Glutamatergic neuron (in vitro differentiated cells): ENCODE measurements at regions not wholly inside any gene's neighbourhood (a gene's known extent, or its start where the extent isn't known, plus 50 kb on each side); places are given as distances from the start of the nearest gene placed in this dataset.

Source experiments
- DNase-seq: peaks from one replicate; pipeline ENCODE4 v3.0.0; 2022
- H3K27ac Mint-ChIP-seq: one replicate; pipeline ENCODE4 v1.8.0; 2020; ENCODE audit warnings: mild to moderate bottlenecking, mixed read lengths, inconsistent platforms; ENCODE audit not compliant: unreplicated experiment
- H3K27me3 Mint-ChIP-seq: one replicate; pipeline ENCODE4 v1.8.0; 2020; ENCODE audit warnings: mild to moderate bottlenecking, moderate library complexity, mixed read lengths, inconsistent platforms; ENCODE audit not compliant: unreplicated experiment
- H3K36me3 Mint-ChIP-seq: one replicate; pipeline ENCODE4 v1.8.0; 2020; ENCODE audit warnings: mild to moderate bottlenecking, mixed read lengths, inconsistent platforms; ENCODE audit not compliant: unreplicated experiment
- H3K4me1 Mint-ChIP-seq: one replicate; pipeline ENCODE4 v1.8.0; 2020; ENCODE audit warnings: mild to moderate bottlenecking, low read depth, mixed read lengths, inconsistent platforms; ENCODE audit not compliant: unreplicated experiment
- H3K4me3 Mint-ChIP-seq: one replicate; pipeline ENCODE4 v1.8.0; 2020; ENCODE audit warnings: mild to moderate bottlenecking, mixed read lengths, inconsistent platforms; ENCODE audit not compliant: unreplicated experiment
- H3K9me3 Mint-ChIP-seq: one replicate; pipeline ENCODE4 v1.8.0; 2020; ENCODE audit warnings: mild to moderate bottlenecking, moderate library complexity, mixed read lengths, inconsistent platforms; ENCODE audit not compliant: unreplicated experiment
- CTCF ChIP-seq: fragments of 200-600 bp; sonication (generic); IDR thresholded peaks from one replicate; pipeline ENCODE4 v1.5.0; 2021; ENCODE audit not compliant: partially characterized antibody, unreplicated experiment

DNA sequence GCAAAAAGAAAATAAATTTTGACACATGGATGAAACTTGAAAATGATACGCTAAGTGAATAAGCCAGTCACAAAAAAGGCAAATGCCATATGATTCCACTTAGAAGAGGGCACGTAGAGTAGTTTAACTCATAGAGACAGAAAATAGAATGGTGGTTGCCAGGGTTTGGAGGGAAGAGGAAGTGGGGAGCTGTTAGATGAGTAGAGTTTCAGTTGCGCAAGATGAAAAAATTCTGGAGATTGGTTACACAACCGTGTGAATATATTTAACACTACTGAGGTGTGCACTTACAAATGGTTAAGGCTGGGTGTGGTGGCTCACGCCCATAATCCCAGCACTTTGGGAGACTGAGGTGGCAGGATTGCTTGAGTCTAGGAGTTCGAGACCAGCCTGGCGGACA lies 93.4 kb upstream of the TMEM132E start:
- Mint-ChIP-seq H3K9me3 (peaks cover 4% of the 10 kb centered on the region), H3K27ac (no peak overlapping the region), H3K4me3 (no peak overlapping the region), H3K36me3 (no peaks in the 10 kb centered on the region), H3K4me1 (peaks cover 6% of the 10 kb centered on the region), H3K27me3 (peaks cover 5% of the 10 kb centered on the region)
- no peak for DNase-seq
- no peak for TF ChIP-seq CTCF

GRCh38 chr17:34484193-34484733 lies 95.1 kb upstream of the TMEM132E start:
- peaks cover 6% of the 10 kb centered on the region for H3K4me1 Mint-ChIP-seq
- DNase-seq = no peak
- no peaks in the 10 kb centered on the region for H3K27me3 Mint-ChIP-seq
- H3K27ac Mint-ChIP-seq = no peak overlapping the region
- no peak overlapping the region for H3K4me3 Mint-ChIP-seq
- H3K36me3 Mint-ChIP-seq = no peaks in the 10 kb centered on the region
- TF ChIP-seq CTCF = no peak
- H3K9me3 Mint-ChIP-seq = peaks cover 5% of the 10 kb centered on the region

- Mint-ChIP-seq H3K27ac (no peak overlapping the region), H3K27me3 (no peaks in the 10 kb centered on the region)
Measured at GRCh38 chr17:34482730-34483129, 96.7 kb upstream of the TMEM132E start.

DNA sequence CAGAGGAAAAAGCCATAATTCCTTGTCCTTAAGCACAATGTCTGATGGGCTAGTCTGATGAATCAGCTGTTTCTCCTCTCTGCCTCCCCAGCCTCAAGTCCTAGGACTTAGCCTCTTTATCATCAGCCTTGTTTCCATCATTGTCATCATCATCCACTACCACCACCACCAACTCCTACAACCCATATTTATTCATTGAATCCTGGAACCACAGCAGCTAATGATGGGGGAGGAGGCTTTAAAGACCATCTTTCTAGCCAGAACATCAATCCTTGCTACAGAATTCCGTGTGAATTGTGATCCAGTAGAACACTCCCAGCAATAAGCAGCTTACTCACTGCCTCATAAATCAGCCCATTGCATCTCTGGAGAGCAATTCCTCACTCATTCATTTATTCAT lies 97.6 kb upstream of the TMEM132E start:
- peaks cover 8% of the 10 kb centered on the region for H3K4me1 Mint-ChIP-seq
- no peak for DNase-seq
- no peaks in the 10 kb centered on the region for H3K36me3 Mint-ChIP-seq
- H3K27ac Mint-ChIP-seq = no peak overlapping the region
- no peak for TF ChIP-seq CTCF
- no peaks in the 10 kb centered on the region for H3K27me3 Mint-ChIP-seq
- H3K9me3 Mint-ChIP-seq = peaks cover 5% of the 10 kb centered on the region
- H3K4me3 Mint-ChIP-seq = no peak overlapping the region

More at GRCh38 chr17:34482730-34483129, 96.7 kb upstream of the TMEM132E start:
- TF ChIP-seq CTCF = no peak
- Mint-ChIP-seq H3K9me3 (peaks cover 5% of the 10 kb centered on the region), H3K4me1 (peaks cover 7% of the 10 kb centered on the region), H3K4me3 (no peak overlapping the region), H3K36me3 (no peaks in the 10 kb centered on the region)
- DNase-seq = no peak

- H3K4me1 Mint-ChIP-seq = peaks cover 21% of the 10 kb centered on the region
- no peaks in the 10 kb centered on the region for H3K36me3 Mint-ChIP-seq
- DNase-seq = no peak
- H3K9me3 Mint-ChIP-seq = peaks cover 5% of the 10 kb centered on the region
- peaks cover 1% of the 10 kb centered on the region for H3K27me3 Mint-ChIP-seq
- TF ChIP-seq CTCF = no peak
- H3K4me3 Mint-ChIP-seq = no peak overlapping the region
- H3K27ac Mint-ChIP-seq = no peak overlapping the region
Measured at GRCh38 chr17:34479371-34479770, 100.0 kb upstream of the TMEM132E start.
